ENCODE measurements at regions not wholly inside any gene's neighbourhood (a gene's known extent, or its start where the extent isn't known, plus 50 kb on each side); places are given as distances from the start of the nearest gene placed in this dataset.

GRCh38 chr1:60463146-60463545 lies 389.6 kb upstream of the C1orf87 start:
- no peaks in the 10 kb centered on the region for H3K9me3 Mint-ChIP-seq
- ChIA-PET CTCF (no interaction called here), POLR2A (no interaction called here)
- DNase-seq = no peak
- H3K27me3 Mint-ChIP-seq = no peaks in the 10 kb centered on the region
- H3K27ac Mint-ChIP-seq = no peak overlapping the region
- H3K4me3 Mint-ChIP-seq = no peak overlapping the region
- no peaks in the 10 kb centered on the region for H3K4me1 Mint-ChIP-seq
- H3K36me3 Mint-ChIP-seq (ENCODE audit: low read depth) = no peaks in the 10 kb centered on the region

GRCh38 chr1:60461925-60462595 lies 388.5 kb upstream of the C1orf87 start:
- ChIA-PET CTCF (no interaction called here), POLR2A (no interaction called here)
- Mint-ChIP-seq H3K27me3 (no peaks in the 10 kb centered on the region), H3K4me3 (no peak overlapping the region), H3K4me1 (no peaks in the 10 kb centered on the region), H3K27ac (no peak overlapping the region), H3K36me3 (ENCODE audit: low read depth) (no peaks in the 10 kb centered on the region), H3K9me3 (no peaks in the 10 kb centered on the region)
- no peak for DNase-seq

- CTCF ChIA-PET = no interaction called here
- no peaks in the 10 kb centered on the region for H3K27me3 Mint-ChIP-seq
These were observed 384.5 kb upstream of the C1orf87 start for GRCh38 chr1:60458111-60458510.

GRCh38 chr1:60449876-60450275 lies 376.3 kb upstream of the C1orf87 start:
- CTCF ChIA-PET = no interaction called here
- no peak for DNase-seq
- no peak overlapping the region for H3K27ac Mint-ChIP-seq
- no peaks in the 10 kb centered on the region for H3K4me1 Mint-ChIP-seq
- H3K36me3 Mint-ChIP-seq (ENCODE audit: low read depth) = no peaks in the 10 kb centered on the region
- POLR2A ChIA-PET = no interaction called here
- H3K4me3 Mint-ChIP-seq = no peak overlapping the region
- peaks cover 5% of the 10 kb centered on the region for H3K9me3 Mint-ChIP-seq
- H3K27me3 Mint-ChIP-seq = no peaks in the 10 kb centered on the region

More at GRCh38 chr1:60458111-60458510, 384.5 kb upstream of the C1orf87 start:
- POLR2A ChIA-PET = no interaction called here
- DNase-seq = no peak
- Mint-ChIP-seq H3K4me3 (no peak overlapping the region), H3K4me1 (no peaks in the 10 kb centered on the region), H3K9me3 (peaks cover 7% of the 10 kb centered on the region), H3K36me3 (ENCODE audit: low read depth) (no peaks in the 10 kb centered on the region), H3K27ac (no peak overlapping the region)

- no peak overlapping the region for H3K4me3 Mint-ChIP-seq
- H3K9me3 Mint-ChIP-seq = peaks cover 4% of the 10 kb centered on the region
- H3K4me1 Mint-ChIP-seq = no peaks in the 10 kb centered on the region
- no peak for DNase-seq
- H3K36me3 Mint-ChIP-seq (ENCODE audit: low read depth) = no peaks in the 10 kb centered on the region
- H3K27ac Mint-ChIP-seq = no peak overlapping the region
- POLR2A ChIA-PET = no interaction called here
- CTCF ChIA-PET = no interaction called here
- H3K27me3 Mint-ChIP-seq = no peaks in the 10 kb centered on the region
These were observed 375.3 kb upstream of the C1orf87 start for GRCh38 chr1:60448850-60449249.

- Mint-ChIP-seq H3K36me3 (ENCODE audit: low read depth) (no peaks in the 10 kb centered on the region), H3K9me3 (peaks cover 2% of the 10 kb centered on the region), H3K27me3 (no peaks in the 10 kb centered on the region), H3K4me1 (no peaks in the 10 kb centered on the region), H3K27ac (no peak overlapping the region), H3K4me3 (no peak overlapping the region)
- POLR2A ChIA-PET = no interaction called here
- CTCF ChIA-PET = no interaction called here
- DNase-seq = no peak
These were observed 371.1 kb upstream of the C1orf87 start for GRCh38 chr1:60444680-60445079.

- Mint-ChIP-seq H3K4me3 (no peak overlapping the region), H3K9me3 (peaks cover 5% of the 10 kb centered on the region), H3K27me3 (no peaks in the 10 kb centered on the region), H3K36me3 (ENCODE audit: low read depth) (no peaks in the 10 kb centered on the region), H3K4me1 (no peaks in the 10 kb centered on the region), H3K27ac (no peak overlapping the region)
- DNase-seq = no peak
- ChIA-PET POLR2A (no interaction called here), CTCF (no interaction called here)
These were observed 362.6 kb upstream of the C1orf87 start for GRCh38 chr1:60436186-60436585.

- no peak for DNase-seq
- H3K36me3 Mint-ChIP-seq (ENCODE audit: low read depth) = no peaks in the 10 kb centered on the region
- H3K27me3 Mint-ChIP-seq = no peaks in the 10 kb centered on the region
- CTCF ChIA-PET = no interaction called here
- peaks cover 5% of the 10 kb centered on the region for H3K9me3 Mint-ChIP-seq
- POLR2A ChIA-PET = no interaction called here
- no peaks in the 10 kb centered on the region for H3K4me1 Mint-ChIP-seq
- H3K4me3 Mint-ChIP-seq = no peak overlapping the region
- H3K27ac Mint-ChIP-seq = no peak overlapping the region
These were observed 358.0 kb upstream of the C1orf87 start for GRCh38 chr1:60431593-60431992.

GRCh38 chr1:60430375-60430774 lies 356.8 kb upstream of the C1orf87 start:
- no peak overlapping the region for H3K27ac Mint-ChIP-seq
- no peaks in the 10 kb centered on the region for H3K4me1 Mint-ChIP-seq
- no peak overlapping the region for H3K4me3 Mint-ChIP-seq
- H3K27me3 Mint-ChIP-seq = no peaks in the 10 kb centered on the region
- POLR2A ChIA-PET = no interaction called here
- DNase-seq = no peak
- CTCF ChIA-PET = no interaction called here
- H3K9me3 Mint-ChIP-seq = peaks cover 5% of the 10 kb centered on the region
- H3K36me3 Mint-ChIP-seq (ENCODE audit: low read depth) = no peaks in the 10 kb centered on the region

- no peaks in the 10 kb centered on the region for H3K36me3 Mint-ChIP-seq (ENCODE audit: low read depth)
- no peaks in the 10 kb centered on the region for H3K4me1 Mint-ChIP-seq
- H3K27me3 Mint-ChIP-seq = no peaks in the 10 kb centered on the region
- H3K9me3 Mint-ChIP-seq = peaks cover 2% of the 10 kb centered on the region
- DNase-seq = no peak
- H3K27ac Mint-ChIP-seq = no peak overlapping the region
- no peak overlapping the region for H3K4me3 Mint-ChIP-seq
- CTCF ChIA-PET = no interaction called here
- POLR2A ChIA-PET = no interaction called here
These were observed 354.6 kb upstream of the C1orf87 start for GRCh38 chr1:60428127-60428526.

- no peaks in the 10 kb centered on the region for H3K4me1 Mint-ChIP-seq
- no peak for DNase-seq
- ChIA-PET POLR2A (no interaction called here), CTCF (no interaction called here)
- peaks cover 2% of the 10 kb centered on the region for H3K9me3 Mint-ChIP-seq
- no peaks in the 10 kb centered on the region for H3K27me3 Mint-ChIP-seq
- H3K27ac Mint-ChIP-seq = no peak overlapping the region
- no peak overlapping the region for H3K4me3 Mint-ChIP-seq
- H3K36me3 Mint-ChIP-seq (ENCODE audit: low read depth) = no peaks in the 10 kb centered on the region
These were observed 354.1 kb upstream of the C1orf87 start for GRCh38 chr1:60427701-60428100.

GRCh38 chr1:60427194-60427593 lies 353.6 kb upstream of the C1orf87 start:
- Mint-ChIP-seq H3K27me3 (no peaks in the 10 kb centered on the region), H3K27ac (no peak overlapping the region), H3K4me1 (no peaks in the 10 kb centered on the region), H3K9me3 (peaks cover 2% of the 10 kb centered on the region), H3K4me3 (no peak overlapping the region), H3K36me3 (ENCODE audit: low read depth) (no peaks in the 10 kb centered on the region)
- CTCF ChIA-PET = no interaction called here
- POLR2A ChIA-PET = no interaction called here
- DNase-seq = no peak

GRCh38 chr1:60425528-60425927 lies 352.0 kb upstream of the C1orf87 start:
- ChIA-PET POLR2A (no interaction called here), CTCF (interaction anchor here (1.3 kb wide), 1 partner anchor 52 kb away, joined by 3 read pairs; no protein-coding TSS in a partner anchor)
- H3K4me3 Mint-ChIP-seq = no peak overlapping the region
- peaks cover 2% of the 10 kb centered on the region for H3K9me3 Mint-ChIP-seq
- H3K27me3 Mint-ChIP-seq = no peaks in the 10 kb centered on the region
- H3K27ac Mint-ChIP-seq = no peak overlapping the region
- no peak for DNase-seq
- H3K36me3 Mint-ChIP-seq (ENCODE audit: low read depth) = no peaks in the 10 kb centered on the region
- H3K4me1 Mint-ChIP-seq = no peaks in the 10 kb centered on the region

GRCh38 chr1:60423146-60423780 lies 349.7 kb upstream of the C1orf87 start:
- ChIA-PET POLR2A (no interaction called here), CTCF (no interaction called here)
- Mint-ChIP-seq H3K27me3 (no peaks in the 10 kb centered on the region), H3K4me3 (no peak overlapping the region), H3K4me1 (no peaks in the 10 kb centered on the region), H3K36me3 (ENCODE audit: low read depth) (no peaks in the 10 kb centered on the region), H3K9me3 (no peaks in the 10 kb centered on the region), H3K27ac (no peak overlapping the region)
- DNase-seq = no peak
